Endothelial cell (in vitro differentiated cells): ENCODE measurements at regions not wholly inside any gene's neighbourhood (a gene's known extent, or its start where the extent isn't known, plus 50 kb on each side); places are given as distances from the start of the nearest gene placed in this dataset.

ENCODE experiments used
- DNase-seq: peaks from one replicate; pipeline ENCODE4 v3.0.0; 2021; ENCODE audit warnings: low spot score
- H3K27ac Mint-ChIP-seq: one replicate; pipeline ENCODE4 v1.8.0; 2021; ENCODE audit warnings: mixed read lengths, inconsistent platforms; ENCODE audit not compliant: unreplicated experiment
- H3K27me3 Mint-ChIP-seq: one replicate; pipeline ENCODE4 v1.8.0; 2021; ENCODE audit warnings: mild to moderate bottlenecking, moderate library complexity, mixed read lengths, inconsistent platforms; ENCODE audit not compliant: unreplicated experiment
- H3K36me3 Mint-ChIP-seq: one replicate; pipeline ENCODE4 v1.8.0; 2021; ENCODE audit warnings: mild to moderate bottlenecking, low read depth, mixed read lengths, inconsistent platforms; ENCODE audit not compliant: unreplicated experiment
- H3K4me1 Mint-ChIP-seq: one replicate; pipeline ENCODE4 v1.8.0; 2021; ENCODE audit warnings: mild to moderate bottlenecking, mixed read lengths, inconsistent platforms; ENCODE audit not compliant: unreplicated experiment
- H3K4me3 Mint-ChIP-seq: one replicate; pipeline ENCODE4 v1.8.0; 2021; ENCODE audit warnings: mild to moderate bottlenecking, mixed read lengths, inconsistent platforms; ENCODE audit not compliant: unreplicated experiment
- H3K9me3 Mint-ChIP-seq: one replicate; pipeline ENCODE4 v1.8.0; 2021; ENCODE audit warnings: mixed read lengths, inconsistent platforms; ENCODE audit not compliant: unreplicated experiment
- CTCF ChIP-seq: fragments of 200-600 bp; sonication (generic); IDR thresholded peaks from one replicate; pipeline ENCODE4 v1.5.0; 2021; ENCODE audit warnings: antibody characterized with exemption; ENCODE audit not compliant: unreplicated experiment

- no peak for DNase-seq
- Mint-ChIP-seq H3K9me3 (no peaks in the 10 kb centered on the region), H3K36me3 (no peaks in the 10 kb centered on the region), H3K4me3 (no peak overlapping the region), H3K27me3 (no peaks in the 10 kb centered on the region), H3K4me1 (peaks cover 26% of the 10 kb centered on the region), H3K27ac (no peak overlapping the region)
- no peak for TF ChIP-seq CTCF
Measured at GRCh38 chr1:38396606-38397005, 350.0 kb upstream of the POU3F1 start.

- H3K36me3 Mint-ChIP-seq, result peaks cover 4% of the 10 kb centered on the region
- no peaks in the 10 kb centered on the region for H3K9me3 Mint-ChIP-seq
Measured at GRCh38 chr1:38394303-38394702, 347.7 kb upstream of the POU3F1 start.

GRCh38 chr1:38392861-38393260, 346.3 kb upstream of the POU3F1 start:
- DNase-seq, result no peak
- Mint-ChIP-seq H3K27me3 (no peaks in the 10 kb centered on the region), H3K4me3 (no peak overlapping the region), H3K9me3 (no peaks in the 10 kb centered on the region), H3K36me3 (peaks cover 4% of the 10 kb centered on the region), H3K27ac (peak overlapping the region; percentile 92), H3K4me1 (peaks cover 26% of the 10 kb centered on the region)
- no peak for TF ChIP-seq CTCF

More at GRCh38 chr1:38394303-38394702, 347.7 kb upstream of the POU3F1 start:
- Mint-ChIP-seq H3K4me1 (peaks cover 26% of the 10 kb centered on the region), H3K4me3 (no peak overlapping the region), H3K27ac (peak overlapping the region; percentile 92), H3K27me3 (no peaks in the 10 kb centered on the region)
- no peak for DNase-seq
- TF ChIP-seq CTCF, result no peak

GRCh38 chr1:38381256-38381655, 334.7 kb upstream of the POU3F1 start:
- no peak for DNase-seq
- Mint-ChIP-seq H3K27me3 (no peaks in the 10 kb centered on the region), H3K9me3 (no peaks in the 10 kb centered on the region)

GRCh38 chr1:38376577-38376976, 330.0 kb upstream of the POU3F1 start:
- Mint-ChIP-seq H3K9me3 (peaks cover 4% of the 10 kb centered on the region), H3K4me3 (no peak overlapping the region), H3K27me3 (peaks cover 6% of the 10 kb centered on the region), H3K27ac (no peak overlapping the region), H3K36me3 (peaks cover 15% of the 10 kb centered on the region), H3K4me1 (no peaks in the 10 kb centered on the region)
- TF ChIP-seq CTCF, result no peak
- no peak for DNase-seq

More at GRCh38 chr1:38381256-38381655, 334.7 kb upstream of the POU3F1 start:
- TF ChIP-seq CTCF, result no peak
- Mint-ChIP-seq H3K4me1 (no peaks in the 10 kb centered on the region), H3K27ac (no peak overlapping the region), H3K36me3 (no peaks in the 10 kb centered on the region), H3K4me3 (no peak overlapping the region)
